ENCODE measurements at regions not wholly inside any gene's neighbourhood (a gene's known extent, or its start where the extent isn't known, plus 50 kb on each side); places are given as distances from the start of the nearest gene placed in this dataset.

DNA sequence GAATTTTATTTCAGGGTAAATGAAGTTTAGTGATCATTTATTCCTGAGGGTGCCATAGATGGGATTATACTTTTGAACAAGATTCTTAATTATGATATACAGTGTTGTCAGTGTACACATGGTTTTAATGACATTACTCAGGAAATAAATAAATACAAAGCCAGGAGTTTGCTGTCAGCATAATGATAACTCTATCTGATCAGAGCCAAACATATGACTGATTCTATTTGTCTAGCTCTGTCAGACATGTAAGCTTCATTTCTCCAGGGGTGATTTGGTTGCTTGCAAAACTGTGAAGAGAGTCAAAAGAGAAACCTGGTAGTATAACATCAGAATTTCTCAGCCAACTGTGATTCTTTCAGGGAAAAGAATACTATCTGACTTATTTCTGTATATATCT, 1425.8 kb upstream of the C9orf72 start:
- no peak for DNase-seq
- TF ChIP-seq, protein P1, sequence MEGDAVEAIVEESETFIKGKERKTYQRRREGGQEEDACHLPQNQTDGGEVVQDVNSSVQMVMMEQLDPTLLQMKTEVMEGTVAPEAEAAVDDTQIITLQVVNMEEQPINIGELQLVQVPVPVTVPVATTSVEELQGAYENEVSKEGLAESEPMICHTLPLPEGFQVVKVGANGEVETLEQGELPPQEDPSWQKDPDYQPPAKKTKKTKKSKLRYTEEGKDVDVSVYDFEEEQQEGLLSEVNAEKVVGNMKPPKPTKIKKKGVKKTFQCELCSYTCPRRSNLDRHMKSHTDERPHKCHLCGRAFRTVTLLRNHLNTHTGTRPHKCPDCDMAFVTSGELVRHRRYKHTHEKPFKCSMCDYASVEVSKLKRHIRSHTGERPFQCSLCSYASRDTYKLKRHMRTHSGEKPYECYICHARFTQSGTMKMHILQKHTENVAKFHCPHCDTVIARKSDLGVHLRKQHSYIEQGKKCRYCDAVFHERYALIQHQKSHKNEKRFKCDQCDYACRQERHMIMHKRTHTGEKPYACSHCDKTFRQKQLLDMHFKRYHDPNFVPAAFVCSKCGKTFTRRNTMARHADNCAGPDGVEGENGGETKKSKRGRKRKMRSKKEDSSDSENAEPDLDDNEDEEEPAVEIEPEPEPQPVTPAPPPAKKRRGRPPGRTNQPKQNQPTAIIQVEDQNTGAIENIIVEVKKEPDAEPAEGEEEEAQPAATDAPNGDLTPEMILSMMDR (IDR thresholded peaks at IDR 0.05) = no peak
- H3K27ac ChIP-seq = no peak overlapping the region
- H3K9me3 ChIP-seq = no peaks in the 10 kb centered on the region
- no peaks in the 10 kb centered on the region for H3K36me3 ChIP-seq
- no peak for ATAC-seq
- H3K4me1 ChIP-seq = no peaks in the 10 kb centered on the region
- intact Hi-C loops (cut with DNase I) = no loop called here
- no peak overlapping the region for H3K4me3 ChIP-seq
- no peaks in the 10 kb centered on the region for H3K27me3 ChIP-seq (ENCODE audit: low read depth)

- no peak for ATAC-seq
- Histone ChIP-seq H3K4me3 (no peak overlapping the region), H3K27me3 (ENCODE audit: low read depth) (no peaks in the 10 kb centered on the region), H3K27ac (no peak overlapping the region), H3K36me3 (no peaks in the 10 kb centered on the region), H3K9me3 (no peaks in the 10 kb centered on the region), H3K4me1 (no peaks in the 10 kb centered on the region)
- no peak for DNase-seq
- intact Hi-C loops (cut with DNase I) = no loop called here
- TF ChIP-seq, protein P1 (IDR thresholded peaks at IDR 0.05) = no peak
Observed at GRCh38 chr9:28999806-29000205, 1426.5 kb upstream of the C9orf72 start.

GRCh38 chr9:29001006-29001405, 1427.7 kb upstream of the C9orf72 start:
- Histone ChIP-seq H3K36me3 (no peaks in the 10 kb centered on the region), H3K27me3 (ENCODE audit: low read depth) (no peaks in the 10 kb centered on the region), H3K4me1 (no peaks in the 10 kb centered on the region), H3K4me3 (no peak overlapping the region), H3K27ac (no peak overlapping the region), H3K9me3 (no peaks in the 10 kb centered on the region)
- intact Hi-C loops (cut with DNase I) = no loop called here
- DNase-seq = no peak
- ATAC-seq = no peak
- TF ChIP-seq, protein P1 (IDR thresholded peaks at IDR 0.05) = no peak

DNA sequence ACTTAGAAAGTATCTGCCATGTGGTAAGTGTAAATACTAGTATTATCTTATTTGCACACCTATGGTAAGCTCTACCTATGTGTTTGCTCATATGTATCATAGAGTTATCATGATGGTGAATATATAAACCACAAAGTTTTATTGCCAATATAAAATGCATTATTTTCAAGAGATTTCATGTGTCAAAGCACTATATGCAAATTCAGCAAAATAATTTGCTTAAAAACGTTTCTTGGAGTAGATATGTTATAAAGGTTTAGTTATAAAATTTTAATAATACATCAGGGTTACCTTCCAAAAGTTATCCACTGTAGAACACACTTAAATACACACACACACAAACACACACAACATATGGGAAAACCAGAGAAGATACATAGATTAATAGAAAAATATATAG, 1431.7 kb upstream of the C9orf72 start:
- Histone ChIP-seq H3K9me3 (no peaks in the 10 kb centered on the region), H3K27ac (no peak overlapping the region), H3K27me3 (ENCODE audit: low read depth) (no peaks in the 10 kb centered on the region), H3K36me3 (no peaks in the 10 kb centered on the region), H3K4me1 (no peaks in the 10 kb centered on the region), H3K4me3 (no peak overlapping the region)
- no peak for DNase-seq
- TF ChIP-seq, protein P1 (IDR thresholded peaks at IDR 0.05) = no peak
- intact Hi-C loops (cut with DNase I) = no loop called here
- ATAC-seq = no peak

DNA sequence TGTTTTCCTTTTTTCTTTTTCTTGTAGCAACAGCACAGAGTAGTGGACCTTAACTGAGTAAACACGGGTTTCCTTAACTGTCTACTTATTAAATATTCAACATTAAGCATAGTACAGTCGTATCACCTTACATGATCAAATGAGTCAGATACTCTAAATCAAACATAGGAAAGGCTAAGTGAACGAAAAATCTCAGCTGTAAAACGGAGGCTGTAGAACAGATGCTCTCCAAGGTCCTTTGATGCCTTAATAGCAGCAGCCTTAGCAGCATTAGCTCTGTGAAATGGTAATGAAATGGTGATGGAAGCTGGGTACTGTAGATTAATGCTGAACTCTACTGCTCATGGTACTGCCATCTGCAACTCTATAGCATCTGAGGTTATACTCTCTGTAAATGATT, 1433.3 kb upstream of the C9orf72 start:
- no peaks in the 10 kb centered on the region for H3K9me3 ChIP-seq
- DNase-seq (no peak), ATAC-seq (no peak)
- TF ChIP-seq, protein P1 (IDR thresholded peaks at IDR 0.05) = no peak
- H3K36me3 ChIP-seq = no peaks in the 10 kb centered on the region
- no peak overlapping the region for H3K27ac ChIP-seq
- H3K4me3 ChIP-seq = no peak overlapping the region
- H3K4me1 ChIP-seq = no peaks in the 10 kb centered on the region
- H3K27me3 ChIP-seq (ENCODE audit: low read depth) = no peaks in the 10 kb centered on the region
- intact Hi-C loops (cut with DNase I) = no loop called here

GRCh38 chr9:29012911-29013310, 1439.6 kb upstream of the C9orf72 start:
- Histone ChIP-seq H3K27ac (no peak overlapping the region), H3K36me3 (no peaks in the 10 kb centered on the region), H3K4me3 (no peak overlapping the region), H3K27me3 (ENCODE audit: low read depth) (no peaks in the 10 kb centered on the region), H3K4me1 (no peaks in the 10 kb centered on the region), H3K9me3 (no peaks in the 10 kb centered on the region)
- no peak for ATAC-seq
- DNase-seq = no peak
- TF ChIP-seq, protein P1 (IDR thresholded peaks at IDR 0.05) = no peak
- intact Hi-C loops (cut with DNase I) = no loop called here
